ENCODE measurements at regions not wholly inside any gene's neighbourhood (a gene's known extent, or its start where the extent isn't known, plus 50 kb on each side); places are given as distances from the start of the nearest gene placed in this dataset.

DNA sequence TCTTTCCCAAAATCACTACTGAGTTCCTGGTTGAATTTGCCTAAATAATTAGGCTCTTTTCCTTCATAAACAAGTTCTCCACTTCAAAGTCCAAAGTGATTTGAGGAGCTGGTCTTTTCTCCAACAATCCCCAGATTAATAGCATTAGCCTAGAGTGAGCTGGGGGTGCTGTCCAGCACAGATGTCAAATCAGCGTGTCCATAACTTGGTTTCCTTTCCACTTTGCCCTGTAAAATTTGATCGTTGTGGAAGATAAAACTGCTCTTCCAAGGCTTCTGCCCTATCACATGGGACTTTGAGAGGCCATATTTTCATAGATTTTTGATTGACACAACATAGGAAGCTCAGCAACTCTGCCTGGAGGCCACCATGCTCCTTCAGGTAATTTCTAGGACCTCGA lies 134.7 kb upstream of the RORB start:
- Histone ChIP-seq H3K36me3 (no peaks in the 10 kb centered on the region), H3K4me3 (no peak overlapping the region), H3K9me3 (no peaks in the 10 kb centered on the region), H3K27ac (no peak overlapping the region), H3K27me3 (no peaks in the 10 kb centered on the region), H3K4me1 (no peaks in the 10 kb centered on the region)
- 53 to 74% (median 59%) methylated on average over 3 of the region's 3 CpGs for WGBS, 5 donors
- no peak for DNase-seq
- TF ChIP-seq POLR2A (IDR thresholded peaks at IDR 0.05) (no peak), POLR2AphosphoS5 (IDR thresholded peaks at IDR 0.05) (no peak), EP300 (IDR thresholded peaks at IDR 0.05) (no peak)
- TF ChIP-seq, protein P1, sequence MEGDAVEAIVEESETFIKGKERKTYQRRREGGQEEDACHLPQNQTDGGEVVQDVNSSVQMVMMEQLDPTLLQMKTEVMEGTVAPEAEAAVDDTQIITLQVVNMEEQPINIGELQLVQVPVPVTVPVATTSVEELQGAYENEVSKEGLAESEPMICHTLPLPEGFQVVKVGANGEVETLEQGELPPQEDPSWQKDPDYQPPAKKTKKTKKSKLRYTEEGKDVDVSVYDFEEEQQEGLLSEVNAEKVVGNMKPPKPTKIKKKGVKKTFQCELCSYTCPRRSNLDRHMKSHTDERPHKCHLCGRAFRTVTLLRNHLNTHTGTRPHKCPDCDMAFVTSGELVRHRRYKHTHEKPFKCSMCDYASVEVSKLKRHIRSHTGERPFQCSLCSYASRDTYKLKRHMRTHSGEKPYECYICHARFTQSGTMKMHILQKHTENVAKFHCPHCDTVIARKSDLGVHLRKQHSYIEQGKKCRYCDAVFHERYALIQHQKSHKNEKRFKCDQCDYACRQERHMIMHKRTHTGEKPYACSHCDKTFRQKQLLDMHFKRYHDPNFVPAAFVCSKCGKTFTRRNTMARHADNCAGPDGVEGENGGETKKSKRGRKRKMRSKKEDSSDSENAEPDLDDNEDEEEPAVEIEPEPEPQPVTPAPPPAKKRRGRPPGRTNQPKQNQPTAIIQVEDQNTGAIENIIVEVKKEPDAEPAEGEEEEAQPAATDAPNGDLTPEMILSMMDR (IDR thresholded peaks at IDR 0.05): no peak
- intact Hi-C loops (cut with DNase I; ENCODE audit: low total_unique reads): no loop called here

DNA sequence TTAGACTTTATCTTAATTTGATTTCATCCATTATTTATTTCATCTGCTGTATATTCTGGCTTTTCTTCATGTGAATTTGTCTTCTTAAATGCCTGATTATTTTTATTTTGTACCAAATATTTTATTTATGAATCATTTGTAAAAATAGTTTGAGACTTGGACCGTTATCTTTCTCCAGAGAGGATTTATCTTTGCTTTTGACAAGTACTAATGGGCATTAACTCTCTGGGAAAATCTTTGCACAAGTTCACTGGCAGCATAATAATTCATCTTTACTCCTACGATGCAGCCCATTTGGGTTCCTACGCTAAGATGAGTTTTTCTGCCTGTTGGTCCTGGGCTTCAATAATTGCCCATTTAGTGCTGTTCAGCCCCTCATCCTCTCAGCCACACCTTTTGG lies 131.0 kb upstream of the RORB start:
- Histone ChIP-seq H3K9me3 (no peaks in the 10 kb centered on the region), H3K27ac (no peak overlapping the region), H3K27me3 (no peaks in the 10 kb centered on the region), H3K4me1 (no peaks in the 10 kb centered on the region), H3K36me3 (no peaks in the 10 kb centered on the region), H3K4me3 (no peak overlapping the region)
- 52 to 79% (median 67%) methylated on average over 3 of the region's 3 CpGs for WGBS, 5 donors
- intact Hi-C loops (cut with DNase I; ENCODE audit: low total_unique reads): no loop called here
- peak in 1 of 2 donors; percentile 3 for DNase-seq
- TF ChIP-seq, protein P1 (IDR thresholded peaks at IDR 0.05): no peak
- TF ChIP-seq EP300 (IDR thresholded peaks at IDR 0.05): no peak
- TF ChIP-seq POLR2A (IDR thresholded peaks at IDR 0.05): no peak
- TF ChIP-seq POLR2AphosphoS5 (IDR thresholded peaks at IDR 0.05): no peak

DNA sequence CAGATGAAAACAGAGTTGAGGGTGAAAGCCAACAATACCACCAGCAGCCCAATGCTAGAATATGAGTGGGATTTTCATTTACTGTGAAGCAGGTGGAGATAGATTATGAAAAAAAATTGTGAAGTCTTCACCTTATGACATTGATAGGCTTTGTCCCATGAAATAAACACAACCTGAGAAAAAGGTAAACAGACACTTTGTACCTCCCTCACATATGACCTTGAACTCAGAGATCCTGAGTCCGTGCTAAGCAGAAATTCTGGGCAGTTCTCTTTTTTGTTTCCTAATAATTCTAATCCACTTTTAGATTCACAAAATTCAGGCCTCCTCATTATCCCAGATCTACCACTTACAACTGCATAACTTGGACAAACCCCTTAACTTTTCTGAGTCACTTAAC lies 127.3 kb upstream of the RORB start:
- Histone ChIP-seq H3K4me1 (no peaks in the 10 kb centered on the region), H3K9me3 (no peaks in the 10 kb centered on the region), H3K4me3 (no peak overlapping the region), H3K27me3 (no peaks in the 10 kb centered on the region), H3K27ac (no peak overlapping the region), H3K36me3 (no peaks in the 10 kb centered on the region)
- DNase-seq: no peak
- TF ChIP-seq EP300 (IDR thresholded peaks at IDR 0.05) (no peak), POLR2A (IDR thresholded peaks at IDR 0.05) (no peak), POLR2AphosphoS5 (IDR thresholded peaks at IDR 0.05) (no peak)
- TF ChIP-seq, protein P1 (IDR thresholded peaks at IDR 0.05): no peak
- intact Hi-C loops (cut with DNase I; ENCODE audit: low total_unique reads): no loop called here
- 55 to 78% (median 62%) methylated on average over 1 of the region's 1 CpG for WGBS, 5 donors

DNA sequence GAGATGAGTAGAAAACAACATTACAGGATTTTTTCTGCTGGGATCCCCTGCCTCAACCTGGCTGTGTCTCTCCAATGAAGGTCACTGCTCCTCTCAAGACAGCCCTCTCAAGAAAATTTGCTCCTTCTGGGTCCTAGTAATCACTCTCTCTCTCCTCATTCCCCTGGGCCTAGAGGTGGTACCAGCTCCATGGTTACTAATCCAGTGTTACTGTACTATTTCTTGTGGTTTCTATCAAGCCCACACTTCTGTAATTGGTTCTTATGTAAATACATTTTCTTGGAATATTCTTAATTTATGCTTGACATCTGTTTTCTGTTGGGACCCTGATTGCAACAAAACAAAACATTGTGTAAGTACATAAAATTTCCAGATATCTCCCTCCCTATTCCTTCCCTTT lies 123.8 kb upstream of the RORB start:
- DNase-seq: no peak
- no peaks in the 10 kb centered on the region for H3K27me3 ChIP-seq
- H3K4me1 ChIP-seq: no peaks in the 10 kb centered on the region

More for the DNA sequence above, 123.8 kb upstream of the RORB start:
- intact Hi-C loops (cut with DNase I; ENCODE audit: low total_unique reads): no loop called here
- no peaks in the 10 kb centered on the region for H3K9me3 ChIP-seq
- no peak overlapping the region for H3K4me3 ChIP-seq
- no peaks in the 10 kb centered on the region for H3K36me3 ChIP-seq
- H3K27ac ChIP-seq: no peak overlapping the region
- TF ChIP-seq POLR2A (IDR thresholded peaks at IDR 0.05) (no peak), EP300 (IDR thresholded peaks at IDR 0.05) (no peak), POLR2AphosphoS5 (IDR thresholded peaks at IDR 0.05) (no peak)
- TF ChIP-seq, protein P1 (IDR thresholded peaks at IDR 0.05): no peak

All from stomach (tissue), 8 donors.